Naive thymus-derived CD8-positive, alpha-beta T cell (primary cell): ENCODE measurements at regions not wholly inside any gene's neighbourhood (a gene's known extent, or its start where the extent isn't known, plus 50 kb on each side); places are given as distances from the start of the nearest gene placed in this dataset.

Experiments used
- ATAC-seq, 2 donors: fragments of 150-1000 bp; cut with Tn5 transposase in 1 of 2; sonication (Bioruptor Pico), chemical (Tn5 transposase) in 1 of 2; 1 replicate in 1 of 2; 2 replicates in 1 of 2; pipeline ENCODE4 v1.10.0; 2021; ENCODE audit warnings: mild to moderate bottlenecking in 2 of 2, moderate library complexity in 2 of 2
- POLR2A ChIA-PET: fragments of 350-600 bp; sonication (Branson Sonifier 250); formaldehyde crosslinking; loops from one replicate; lab custom pipeline; 2021; ENCODE audit warnings: antibody characterized with exemption; lab: Charles Lee
- DNase-seq, 10 donors: peaks; one replicate each; pipeline versions ENCODE4 v3.0.0 to v3.0.0-alpha.2; 2020 to 2022
- H3K27ac Mint-ChIP-seq, 10 donors: one replicate each; pipeline ENCODE4 v1.8.0; 2020 to 2022; ENCODE audit warnings: mild to moderate bottlenecking in 10 of 10, mixed read lengths in 10 of 10, moderate library complexity in 4 of 10, inconsistent platforms in 1 of 10
- H3K27me3 Mint-ChIP-seq, 5 donors: one replicate each; pipeline ENCODE4 v1.8.0; 2021 to 2022; ENCODE audit warnings: mixed read lengths in 5 of 5
- H3K36me3 Mint-ChIP-seq, 3 donors: one replicate each; pipeline ENCODE4 v1.8.0; 2020 to 2022; ENCODE audit warnings: mixed read lengths in 3 of 3, mild to moderate bottlenecking in 2 of 3, inconsistent platforms in 1 of 3
- H3K4me1 Mint-ChIP-seq, 4 donors: one replicate each; pipeline ENCODE4 v1.8.0; 2021 to 2022; ENCODE audit warnings: mixed read lengths in 4 of 4
- H3K4me3 Mint-ChIP-seq, 10 donors: one replicate each; pipeline ENCODE4 v1.8.0; 2020 to 2022; ENCODE audit warnings: mild to moderate bottlenecking in 10 of 10, mixed read lengths in 10 of 10, moderate library complexity in 6 of 10, inconsistent platforms in 1 of 10
- H3K9me3 Mint-ChIP-seq, 9 donors: one replicate each; pipeline ENCODE4 v1.8.0; 2020 to 2022; ENCODE audit warnings: mixed read lengths in 9 of 9, mild to moderate bottlenecking in 3 of 9, inconsistent platforms in 1 of 9, moderate library complexity in 1 of 9

DNA sequence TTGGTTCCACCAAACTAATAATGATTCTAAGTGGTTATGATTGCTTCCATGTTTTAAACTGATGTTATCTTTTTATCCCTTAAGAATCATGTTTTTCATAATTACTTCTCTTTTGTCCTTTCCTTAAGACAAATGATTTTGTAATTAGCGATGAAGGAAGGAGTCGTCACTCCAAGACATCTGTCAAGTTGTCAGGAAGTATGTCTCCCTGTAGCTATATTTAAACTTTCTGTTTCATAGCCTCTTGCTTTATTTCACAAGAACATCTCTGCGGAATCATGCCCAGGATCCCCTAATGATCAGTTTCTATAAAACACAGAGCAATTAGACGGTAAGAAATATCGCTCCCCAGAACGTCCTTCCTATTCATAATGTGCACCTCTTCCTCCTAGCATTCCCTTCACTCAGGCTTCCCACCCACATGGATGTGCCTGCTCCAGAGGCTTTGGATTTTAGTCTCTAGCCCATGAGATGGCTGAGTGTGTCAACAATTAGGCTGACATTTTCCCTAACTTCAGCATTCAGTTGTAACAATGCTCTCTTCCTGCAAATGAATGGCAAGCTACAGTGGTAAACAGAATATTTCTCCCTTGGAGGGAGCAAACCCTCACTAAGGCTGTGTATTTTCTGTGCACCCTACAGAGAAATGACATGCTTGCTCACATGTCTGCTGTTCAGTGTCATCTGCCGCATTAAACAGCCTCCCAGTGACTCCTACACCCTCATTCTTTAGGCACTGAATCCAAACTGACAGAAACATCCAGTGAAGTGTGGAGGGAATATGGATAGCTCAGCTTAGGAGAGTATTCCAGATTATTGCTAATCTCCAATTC lies 879.6 kb upstream of the CELF4 start:
- DNase-seq (no peak), ATAC-seq (no peak)
- H3K27me3 Mint-ChIP-seq: peaks cover 0 to 4% (median 0%) of the 10 kb centered on the region in 5 donors
- no peaks in the 10 kb centered on the region for H3K36me3 Mint-ChIP-seq
- H3K27ac Mint-ChIP-seq: no peak overlapping the region
- POLR2A ChIA-PET: no interaction called here
- peaks cover 0 to 3% (median 0%) of the 10 kb centered on the region in 9 donors for H3K9me3 Mint-ChIP-seq
- H3K4me3 Mint-ChIP-seq: no peak overlapping the region
- H3K4me1 Mint-ChIP-seq: no peaks in the 10 kb centered on the region

DNA sequence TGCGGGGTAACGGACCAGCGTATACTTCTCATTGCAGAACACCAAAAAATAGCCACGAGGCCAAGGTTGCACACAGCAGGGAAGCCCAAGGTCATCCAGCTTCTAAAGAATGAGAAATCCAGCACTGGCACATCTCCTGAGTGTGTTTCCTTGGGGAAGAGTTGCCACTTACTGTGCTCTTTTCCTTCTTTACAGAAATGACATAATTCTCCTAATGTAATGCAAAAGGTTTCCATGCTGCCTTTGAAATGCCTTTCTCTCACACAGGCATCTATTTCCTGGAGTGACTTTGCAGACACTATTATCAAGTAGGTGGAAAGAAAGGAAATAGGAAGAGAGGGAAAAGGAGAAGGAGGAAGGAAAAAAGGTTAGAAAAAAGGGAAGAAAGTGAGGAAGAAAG lies 862.1 kb upstream of the CELF4 start:
- peaks cover 0 to 3% (median 0%) of the 10 kb centered on the region in 9 donors for H3K9me3 Mint-ChIP-seq
- POLR2A ChIA-PET: no interaction called here
- H3K27ac Mint-ChIP-seq: no peak overlapping the region
- DNase-seq (no peak), ATAC-seq (no peak)
- no peak overlapping the region for H3K4me3 Mint-ChIP-seq
- no peaks in the 10 kb centered on the region for H3K4me1 Mint-ChIP-seq
- peaks cover 0 to 3% (median 0%) of the 10 kb centered on the region in 5 donors for H3K27me3 Mint-ChIP-seq
- H3K36me3 Mint-ChIP-seq: no peaks in the 10 kb centered on the region

DNA sequence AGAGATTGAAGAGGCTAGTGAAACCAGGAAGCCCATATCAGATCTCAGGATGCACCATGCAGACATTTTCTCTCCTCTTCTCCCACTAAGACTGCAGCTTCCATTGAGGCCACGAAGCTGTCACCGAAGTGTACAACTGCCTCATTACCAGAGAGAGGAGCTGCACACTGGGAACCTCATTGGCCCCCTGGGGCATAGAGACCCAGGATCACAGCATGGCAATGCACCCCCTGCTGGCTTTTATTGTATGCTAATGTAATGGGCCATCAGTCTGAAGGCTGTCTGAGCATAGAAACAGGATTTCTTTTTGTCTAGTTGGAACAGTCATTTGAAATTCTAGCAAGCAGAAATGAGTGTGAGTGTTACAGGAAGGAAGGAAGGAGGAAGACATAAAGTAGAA lies 861.6 kb upstream of the CELF4 start:
- Mint-ChIP-seq H3K27me3 (peaks cover 0 to 3% (median 0%) of the 10 kb centered on the region in 5 donors), H3K4me1 (no peaks in the 10 kb centered on the region), H3K36me3 (no peaks in the 10 kb centered on the region), H3K27ac (no peak overlapping the region), H3K9me3 (peaks cover 0 to 3% (median 0%) of the 10 kb centered on the region in 9 donors), H3K4me3 (no peak overlapping the region)
- no peak for DNase-seq
- ATAC-seq: no peak
- POLR2A ChIA-PET: no interaction called here

GRCh38 chr18:38421872-38422615 lies 856.4 kb upstream of the CELF4 start:
- Mint-ChIP-seq H3K27ac (no peak overlapping the region), H3K4me3 (no peak overlapping the region), H3K36me3 (no peaks in the 10 kb centered on the region), H3K27me3 (no peaks in the 10 kb centered on the region), H3K4me1 (no peaks in the 10 kb centered on the region), H3K9me3 (peaks cover 0 to 4% (median 0%) of the 10 kb centered on the region in 9 donors)
- ATAC-seq (no peak), DNase-seq (no peak)
- POLR2A ChIA-PET: no interaction called here

GRCh38 chr18:38421021-38421420 lies 855.4 kb upstream of the CELF4 start:
- H3K9me3 Mint-ChIP-seq: peaks cover 0 to 4% (median 0%) of the 10 kb centered on the region in 9 donors
- no peaks in the 10 kb centered on the region for H3K4me1 Mint-ChIP-seq
- DNase-seq: no peak
- POLR2A ChIA-PET: no interaction called here
- no peak overlapping the region for H3K27ac Mint-ChIP-seq
- H3K4me3 Mint-ChIP-seq: no peak overlapping the region
- no peaks in the 10 kb centered on the region for H3K27me3 Mint-ChIP-seq
- ATAC-seq: no peak
- no peaks in the 10 kb centered on the region for H3K36me3 Mint-ChIP-seq

DNA sequence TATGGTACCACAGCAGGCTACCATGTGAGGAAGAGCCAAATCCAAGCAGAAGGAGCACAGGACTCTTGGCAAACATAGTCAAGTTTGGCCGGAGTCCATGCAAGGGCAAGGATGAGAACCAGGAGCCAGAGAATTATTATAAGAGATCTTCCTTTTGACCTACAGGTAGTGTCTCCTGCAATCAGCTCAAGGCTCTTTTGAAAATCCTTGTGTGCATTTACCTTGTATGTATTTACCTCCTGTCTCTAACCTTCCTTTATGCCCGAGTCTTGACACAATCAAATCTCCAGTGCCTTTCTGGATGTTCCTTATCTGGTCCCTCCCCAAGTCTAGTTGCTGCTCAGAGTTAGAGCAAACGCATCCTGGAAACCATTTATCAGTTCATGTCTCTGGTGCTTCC lies 855.0 kb upstream of the CELF4 start:
- Mint-ChIP-seq H3K36me3 (no peaks in the 10 kb centered on the region), H3K27ac (no peak overlapping the region), H3K4me3 (no peak overlapping the region), H3K9me3 (peaks cover 0 to 4% (median 0%) of the 10 kb centered on the region in 9 donors), H3K4me1 (no peaks in the 10 kb centered on the region), H3K27me3 (no peaks in the 10 kb centered on the region)
- ATAC-seq (no peak), DNase-seq (no peak)
- POLR2A ChIA-PET: no interaction called here

DNA sequence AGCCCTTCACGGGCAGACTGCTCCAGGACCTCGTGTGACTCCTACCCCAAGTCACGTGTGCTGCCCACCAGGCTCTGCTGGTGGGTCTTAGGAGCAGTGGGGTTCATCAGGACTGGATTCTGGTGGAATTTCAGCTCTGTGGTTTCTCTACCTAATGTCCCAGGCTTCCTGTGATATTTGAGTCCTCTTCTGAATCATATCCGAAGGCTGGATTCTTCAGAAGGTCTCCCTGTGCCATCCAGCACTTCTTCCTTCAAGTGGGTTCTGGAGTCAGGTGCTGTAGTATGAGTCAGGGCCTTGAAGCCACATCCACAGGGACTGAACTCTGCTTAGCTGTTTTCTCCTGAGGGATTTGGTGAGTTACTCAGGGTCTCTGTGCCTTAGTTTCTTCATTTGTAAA lies 850.2 kb upstream of the CELF4 start:
- H3K27me3 Mint-ChIP-seq: no peaks in the 10 kb centered on the region
- no peak overlapping the region for H3K4me3 Mint-ChIP-seq
- no peaks in the 10 kb centered on the region for H3K4me1 Mint-ChIP-seq
- no peak overlapping the region for H3K27ac Mint-ChIP-seq
- DNase-seq: no peak
- no peaks in the 10 kb centered on the region for H3K36me3 Mint-ChIP-seq
- POLR2A ChIA-PET: no interaction called here
- H3K9me3 Mint-ChIP-seq: peaks cover 0 to 7% (median 0%) of the 10 kb centered on the region in 9 donors
- ATAC-seq: no peak

- H3K36me3 Mint-ChIP-seq: no peaks in the 10 kb centered on the region
- ATAC-seq (no peak), DNase-seq (no peak)
- no peak overlapping the region for H3K27ac Mint-ChIP-seq
- H3K27me3 Mint-ChIP-seq: no peaks in the 10 kb centered on the region
- no peak overlapping the region for H3K4me3 Mint-ChIP-seq
- H3K9me3 Mint-ChIP-seq: peaks cover 0 to 10% (median 2%) of the 10 kb centered on the region in 9 donors
- H3K4me1 Mint-ChIP-seq: no peaks in the 10 kb centered on the region
- POLR2A ChIA-PET: no interaction called here
Measured at GRCh38 chr18:38413193-38413592, 847.6 kb upstream of the CELF4 start.

- Mint-ChIP-seq H3K27ac (no peak overlapping the region), H3K4me1 (peaks cover 0 to 7% (median 2%) of the 10 kb centered on the region in 4 donors), H3K27me3 (no peaks in the 10 kb centered on the region), H3K4me3 (no peak overlapping the region), H3K36me3 (no peaks in the 10 kb centered on the region), H3K9me3 (peaks cover 0 to 9% (median 2%) of the 10 kb centered on the region in 9 donors)
- no peak for DNase-seq
- POLR2A ChIA-PET: no interaction called here
- ATAC-seq: no peak
Measured at GRCh38 chr18:38406607-38407006, 841.0 kb upstream of the CELF4 start.

GRCh38 chr18:38402509-38402908 lies 836.9 kb upstream of the CELF4 start:
- H3K27me3 Mint-ChIP-seq: no peaks in the 10 kb centered on the region
- no peak overlapping the region for H3K27ac Mint-ChIP-seq
- peaks cover 0 to 7% (median 2%) of the 10 kb centered on the region in 4 donors for H3K4me1 Mint-ChIP-seq
- H3K36me3 Mint-ChIP-seq: no peaks in the 10 kb centered on the region
- DNase-seq (no peak), ATAC-seq (no peak)
- H3K4me3 Mint-ChIP-seq: no peak overlapping the region
- H3K9me3 Mint-ChIP-seq: peaks cover 0 to 4% (median 0%) of the 10 kb centered on the region in 9 donors
- POLR2A ChIA-PET: no interaction called here

- Mint-ChIP-seq H3K27me3 (peaks cover 0 to 2% (median 0%) of the 10 kb centered on the region in 5 donors), H3K27ac (no peak overlapping the region), H3K36me3 (no peaks in the 10 kb centered on the region), H3K4me1 (no peaks in the 10 kb centered on the region), H3K9me3 (peaks cover 0 to 4% (median 0%) of the 10 kb centered on the region in 9 donors), H3K4me3 (no peak overlapping the region)
- POLR2A ChIA-PET: no interaction called here
- ATAC-seq (no peak), DNase-seq (no peak)
Measured at GRCh38 chr18:38397094-38397493, 831.5 kb upstream of the CELF4 start.

DNA sequence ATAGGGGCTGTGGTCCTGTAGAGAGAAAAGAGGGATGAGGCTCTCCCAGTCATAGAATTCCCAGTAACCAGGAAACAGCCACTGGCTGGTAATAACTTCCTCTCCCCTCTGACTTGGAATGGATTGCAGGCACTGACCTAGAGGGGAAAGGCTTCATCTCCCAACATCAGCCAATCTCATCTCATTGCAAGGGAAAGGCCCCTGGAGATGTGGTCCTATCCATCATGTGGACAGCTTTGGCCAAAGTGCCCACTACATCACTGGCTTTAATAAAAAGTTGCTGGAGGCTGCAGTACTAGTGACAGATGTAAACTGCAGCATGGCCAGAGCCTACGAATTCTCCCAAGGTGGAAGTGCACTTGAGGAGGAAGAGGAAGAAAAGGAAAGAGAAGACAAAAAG lies 820.5 kb upstream of the CELF4 start:
- ATAC-seq (no peak), DNase-seq (no peak)
- H3K9me3 Mint-ChIP-seq: peaks cover 0 to 2% (median 0%) of the 10 kb centered on the region in 9 donors
- no peak overlapping the region for H3K4me3 Mint-ChIP-seq
- no peaks in the 10 kb centered on the region for H3K36me3 Mint-ChIP-seq
- H3K27ac Mint-ChIP-seq: no peak overlapping the region
- peaks cover 0 to 3% (median 0%) of the 10 kb centered on the region in 5 donors for H3K27me3 Mint-ChIP-seq
- POLR2A ChIA-PET: no interaction called here
- no peaks in the 10 kb centered on the region for H3K4me1 Mint-ChIP-seq
